ENCODE measurements at regions not wholly inside any gene's neighbourhood (a gene's known extent, or its start where the extent isn't known, plus 50 kb on each side); places are given as distances from the start of the nearest gene placed in this dataset.

- DNase-seq (no peak), ATAC-seq (no peak)
- 10% methylated on average over 1 of the region's 2 CpGs for WGBS (ENCODE audit: insufficient coverage, low coverage, low lambda C conversion rate, missing lambda C conversion rate)
- H3K4me1 ChIP-seq = no peaks in the 10 kb centered on the region
- H3K36me3 ChIP-seq = no peaks in the 10 kb centered on the region
- H3K27ac ChIP-seq = no peak overlapping the region
- no peaks in the 10 kb centered on the region for H3K9me3 ChIP-seq
- TF ChIP-seq POLR2A (IDR thresholded peaks at IDR 0.05) (no peak), CTCF (IDR thresholded peaks at IDR 0.05) (no peak)
- no peak overlapping the region for H3K4me3 ChIP-seq
- intact Hi-C loops (cut with DNase I) = no loop called here
- no peaks in the 10 kb centered on the region for H3K27me3 ChIP-seq
These were observed 112.5 kb upstream of the ZFP42 start for GRCh38 chr4:187883049-187883448.

DNA sequence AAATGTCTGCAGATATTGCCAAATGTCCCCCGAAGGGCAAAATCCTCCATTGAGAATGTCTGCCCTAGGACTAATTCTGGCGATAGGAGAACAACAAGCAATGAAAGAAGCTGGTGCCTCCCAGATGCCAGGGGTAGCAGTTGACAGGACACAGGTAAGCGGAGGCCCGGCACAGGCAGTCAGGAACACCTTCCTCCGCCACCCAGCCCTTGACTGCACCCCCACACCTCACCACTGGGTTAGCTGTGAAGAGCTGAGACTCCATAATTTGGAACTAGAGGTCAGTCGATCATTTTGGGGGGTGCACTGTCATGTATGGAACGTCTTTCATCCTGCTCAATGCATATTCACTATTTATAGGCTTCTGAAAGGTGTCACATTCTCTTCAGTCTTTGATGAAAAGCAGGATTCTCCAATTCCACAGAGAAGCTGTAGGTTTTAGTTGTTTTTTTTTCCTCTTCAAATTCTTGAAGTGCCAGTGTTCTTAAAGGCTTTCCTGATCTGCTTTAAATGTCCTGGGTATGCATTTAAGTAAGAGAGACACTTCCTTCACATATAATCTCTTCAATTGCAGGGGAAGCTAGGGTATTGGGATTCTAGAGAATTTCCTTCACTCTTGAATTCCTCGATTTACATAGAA, 111.6 kb upstream of the ZFP42 start:
- no peak overlapping the region for H3K4me3 ChIP-seq
- WGBS (ENCODE audit: insufficient coverage, low coverage, low lambda C conversion rate, missing lambda C conversion rate) = 36% methylated on average over 4 of the region's 8 CpGs
- TF ChIP-seq CTCF (IDR thresholded peaks at IDR 0.05) (no peak), POLR2A (IDR thresholded peaks at IDR 0.05) (no peak)
- H3K9me3 ChIP-seq = no peaks in the 10 kb centered on the region
- no peaks in the 10 kb centered on the region for H3K27me3 ChIP-seq
- no peaks in the 10 kb centered on the region for H3K4me1 ChIP-seq
- no peak overlapping the region for H3K27ac ChIP-seq
- intact Hi-C loops (cut with DNase I) = no loop called here
- H3K36me3 ChIP-seq = no peaks in the 10 kb centered on the region
- DNase-seq (no peak), ATAC-seq (no peak)

- H3K9me3 ChIP-seq = no peaks in the 10 kb centered on the region
- no peaks in the 10 kb centered on the region for H3K4me1 ChIP-seq
- H3K27ac ChIP-seq = no peak overlapping the region
- TF ChIP-seq CTCF (IDR thresholded peaks at IDR 0.05) = no peak
- no peak for TF ChIP-seq POLR2A (IDR thresholded peaks at IDR 0.05)
- WGBS (ENCODE audit: insufficient coverage, low coverage, low lambda C conversion rate, missing lambda C conversion rate) = 11% methylated on average over 2 of the region's 2 CpGs
- intact Hi-C loops (cut with DNase I) = no loop called here
- no peaks in the 10 kb centered on the region for H3K27me3 ChIP-seq
- DNase-seq (no peak), ATAC-seq (no peak)
- H3K36me3 ChIP-seq = no peaks in the 10 kb centered on the region
- H3K4me3 ChIP-seq = no peak overlapping the region
These were observed 107.7 kb upstream of the ZFP42 start for GRCh38 chr4:187887906-187888305.

DNA sequence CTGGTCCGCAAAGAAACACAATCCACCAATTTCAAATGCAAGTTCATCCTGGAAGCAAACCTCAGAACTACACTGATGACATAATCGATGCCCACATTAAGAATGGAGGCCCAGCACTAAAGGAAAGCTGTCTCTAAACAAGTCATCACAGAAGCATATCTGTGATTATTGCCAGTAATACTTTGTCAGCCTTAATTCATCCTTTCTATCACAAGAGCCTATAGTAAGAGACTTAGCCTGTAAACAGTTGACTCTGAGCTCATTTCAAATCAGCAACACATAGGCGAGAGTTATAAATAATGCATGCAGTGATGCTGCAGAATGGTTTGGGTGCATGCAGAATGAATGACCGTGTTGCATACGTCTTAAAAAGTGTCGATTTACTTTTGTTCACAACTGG, 105.9 kb upstream of the ZFP42 start:
- DNase-seq (no peak), ATAC-seq (no peak)
- Histone ChIP-seq H3K27ac (no peak overlapping the region), H3K9me3 (no peaks in the 10 kb centered on the region), H3K4me3 (no peak overlapping the region), H3K27me3 (no peaks in the 10 kb centered on the region), H3K36me3 (no peaks in the 10 kb centered on the region), H3K4me1 (no peaks in the 10 kb centered on the region)
- intact Hi-C loops (cut with DNase I) = no loop called here
- 65% methylated on average over 4 of the region's 6 CpGs for WGBS (ENCODE audit: insufficient coverage, low coverage, low lambda C conversion rate, missing lambda C conversion rate)
- no peak for TF ChIP-seq CTCF (IDR thresholded peaks at IDR 0.05)
- TF ChIP-seq POLR2A (IDR thresholded peaks at IDR 0.05) = no peak

GRCh38 chr4:187893418-187893817, 102.2 kb upstream of the ZFP42 start:
- WGBS (ENCODE audit: insufficient coverage, low coverage, low lambda C conversion rate, missing lambda C conversion rate) = 60% methylated on average over 5 of the region's 5 CpGs
- TF ChIP-seq POLR2A (IDR thresholded peaks at IDR 0.05) (no peak), CTCF (IDR thresholded peaks at IDR 0.05) (no peak)
- Histone ChIP-seq H3K27ac (no peak overlapping the region), H3K9me3 (no peaks in the 10 kb centered on the region), H3K4me1 (no peaks in the 10 kb centered on the region), H3K27me3 (no peaks in the 10 kb centered on the region), H3K4me3 (no peak overlapping the region), H3K36me3 (no peaks in the 10 kb centered on the region)
- no peak for ATAC-seq
- intact Hi-C loops (cut with DNase I) = no loop called here
- no peak for DNase-seq
